Esophagus muscularis mucosa (tissue), 4 donors: ENCODE measurements at regions not wholly inside any gene's neighbourhood (a gene's known extent, or its start where the extent isn't known, plus 50 kb on each side); places are given as distances from the start of the nearest gene placed in this dataset.

Experiments
- DNase-seq: peaks from one replicate; pipeline ENCODE4 v3.0.0-alpha.2; 2017; ENCODE audit errors: extremely low spot score
- H3K27ac ChIP-seq, 4 donors: fragments of 200-600 bp; sonication (generic); replicated peaks in 1 of 4; 1 replicate in 3 of 4; 2 replicates in 1 of 4; pipeline ENCODE4 v1.5.1; 2016 to 2019; ENCODE audit warnings: mild to moderate bottlenecking in 1 of 4
- H3K27me3 ChIP-seq, 4 donors: fragments of 200-600 bp; sonication (generic); one replicate each; pipeline versions ENCODE4 v1.5.1 to v1.6.0; 2016 to 2019
- H3K36me3 ChIP-seq, 4 donors: fragments of 200-600 bp; sonication (generic); one replicate each; pipeline ENCODE4 v1.5.1; 2016 to 2019
- H3K4me1 ChIP-seq, 4 donors: fragments of 200-600 bp; sonication (generic); one replicate each; pipeline ENCODE4 v1.5.1; 2016 to 2019
- H3K4me3 ChIP-seq, 4 donors: fragments of 200-600 bp; sonication (generic); 1 replicate in 2 of 4; 2 replicates in 2 of 4; pipeline ENCODE4 v1.5.1; 2016 to 2019; ENCODE audit warnings: mild to moderate bottlenecking in 4 of 4, moderate library complexity in 1 of 4
- H3K9me3 ChIP-seq, 4 donors: fragments of 200-600 bp; sonication (generic); 1 replicate in 3 of 4; 2 replicates in 1 of 4; pipeline ENCODE4 v1.5.1; 2016 to 2019
- CTCF ChIP-seq, 3 experiments: fragments of 200-600 bp in 2 of 3; fragments of 450-650 bp in 1 of 3; sonication (generic) in 2 of 3; IDR thresholded peaks; one replicate each; pipeline ENCODE4 v1.5.1; 2017 to 2019; ENCODE audit warnings: antibody characterized with exemption in 3 of 3, mild to moderate bottlenecking in 2 of 3, moderate library complexity in 1 of 3
- EP300 ChIP-seq: sonication (generic); formaldehyde crosslinking; IDR thresholded peaks from one replicate; pipeline ENCODE4 v1.6.1; 2017; ENCODE audit warnings: antibody characterized with exemption
- POLR2A ChIP-seq: fragments of 450-650 bp; IDR thresholded peaks from one replicate; pipeline ENCODE4 v1.6.1; 2017; ENCODE audit warnings: antibody characterized with exemption, moderate library complexity, mild to moderate bottlenecking, low read depth
- POLR2AphosphoS5 ChIP-seq, 2 donors: sonication (generic); formaldehyde crosslinking; IDR thresholded peaks; one replicate each; pipeline ENCODE4 v1.6.1; 2017; ENCODE audit warnings: antibody characterized with exemption in 2 of 2
- WGBS: methylation state at CpG from one replicate; pipeline ENCODE4 v1.1.5; 2018; 5-methylcytosine and 5-hydroxymethylcytosine counted together
- intact Hi-C: fragments of 100-400 bp; cut with DNase I; formaldehyde crosslinking; loops from one replicate; pipeline ENCODE4 v1.15.1; 2023

- H3K4me3 ChIP-seq, result no peak overlapping the region
- TF ChIP-seq POLR2A, result no peak
- TF ChIP-seq EP300, result no peak
- no peak for TF ChIP-seq POLR2AphosphoS5 (IDR thresholded peaks at IDR 0.05)
- TF ChIP-seq CTCF (IDR thresholded peaks at IDR 0.05), result no peak
- DNase-seq, result peak; percentile 39
- intact Hi-C loops, result no loop called here
- no peaks in the 10 kb centered on the region for H3K36me3 ChIP-seq
- peaks cover 0 to 4% (median 0%) of the 10 kb centered on the region in 4 donors for H3K4me1 ChIP-seq
- 86% methylated on average over 1 of the region's 1 CpG for WGBS
- H3K27me3 ChIP-seq, result no peaks in the 10 kb centered on the region
- no peak overlapping the region for H3K27ac ChIP-seq
- no peaks in the 10 kb centered on the region for H3K9me3 ChIP-seq
Observed at GRCh38 chr15:93217343-93217742, 128.3 kb upstream of the RGMA start.

DNA sequence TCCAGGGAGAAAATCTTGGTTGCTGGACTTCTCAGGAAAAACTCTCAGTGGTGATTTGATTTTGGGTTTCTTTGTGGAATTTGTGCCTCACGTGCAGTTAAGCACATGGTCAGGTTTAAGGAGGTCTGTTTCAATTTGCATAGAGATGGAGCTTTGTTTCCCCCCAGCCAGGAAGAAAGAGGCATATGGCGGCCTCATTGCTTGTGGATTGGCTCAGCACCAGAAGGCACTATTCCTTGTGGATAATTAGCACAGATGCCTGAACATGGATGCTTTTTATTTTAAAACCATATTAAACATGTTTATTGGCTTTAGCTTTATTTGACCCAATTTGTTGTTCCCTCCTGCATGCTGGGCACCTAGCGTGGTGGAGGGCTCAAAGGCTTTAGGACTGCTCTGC lies 125.1 kb upstream of the RGMA start:
- Histone ChIP-seq H3K36me3 (no peaks in the 10 kb centered on the region), H3K27ac (no peak overlapping the region), H3K9me3 (no peaks in the 10 kb centered on the region), H3K4me1 (peaks cover 0 to 4% (median 0%) of the 10 kb centered on the region in 4 donors), H3K27me3 (no peaks in the 10 kb centered on the region), H3K4me3 (no peak overlapping the region)
- WGBS, result 81% methylated on average over 3 of the region's 3 CpGs
- TF ChIP-seq EP300, result no peak
- no peak for TF ChIP-seq POLR2A
- TF ChIP-seq POLR2AphosphoS5 (IDR thresholded peaks at IDR 0.05), result no peak
- TF ChIP-seq CTCF (IDR thresholded peaks at IDR 0.05), result no peak
- peak; percentile 45 for DNase-seq
- intact Hi-C loops, result no loop called here

- H3K36me3 ChIP-seq, result no peaks in the 10 kb centered on the region
- H3K4me3 ChIP-seq, result no peak overlapping the region
- intact Hi-C loops, result no loop called here
- no peak for DNase-seq
- TF ChIP-seq POLR2A (no peak), CTCF (IDR thresholded peaks at IDR 0.05) (no peak), POLR2AphosphoS5 (IDR thresholded peaks at IDR 0.05) (no peak), EP300 (no peak)
- peaks cover 0 to 4% (median 0%) of the 10 kb centered on the region in 4 donors for H3K4me1 ChIP-seq
- 66% methylated on average over 5 of the region's 5 CpGs for WGBS
- H3K9me3 ChIP-seq, result no peaks in the 10 kb centered on the region
- no peaks in the 10 kb centered on the region for H3K27me3 ChIP-seq
- no peak overlapping the region for H3K27ac ChIP-seq
Observed at GRCh38 chr15:93213281-93213680, 124.3 kb upstream of the RGMA start.

- peaks cover 0 to 4% (median 0%) of the 10 kb centered on the region in 4 donors for H3K4me1 ChIP-seq
- no peaks in the 10 kb centered on the region for H3K36me3 ChIP-seq
- intact Hi-C loops, result no loop called here
- 100% methylated on average over 5 of the region's 5 CpGs for WGBS
- peak; percentile 80 for DNase-seq
- no peak overlapping the region for H3K4me3 ChIP-seq
- H3K27ac ChIP-seq, result no peak overlapping the region
- H3K27me3 ChIP-seq, result no peaks in the 10 kb centered on the region
- H3K9me3 ChIP-seq, result no peaks in the 10 kb centered on the region
- TF ChIP-seq POLR2AphosphoS5 (IDR thresholded peaks at IDR 0.05) (no peak), POLR2A (no peak), EP300 (no peak), CTCF (IDR thresholded peaks at IDR 0.05) (no peak)
Observed at GRCh38 chr15:93212578-93212977, 123.6 kb upstream of the RGMA start.

GRCh38 chr15:93210995-93211394 lies 122.0 kb upstream of the RGMA start:
- TF ChIP-seq POLR2A (no peak), CTCF (IDR thresholded peaks at IDR 0.05) (no peak), POLR2AphosphoS5 (IDR thresholded peaks at IDR 0.05) (no peak), EP300 (no peak)
- Histone ChIP-seq H3K4me1 (peaks cover 0 to 4% (median 0%) of the 10 kb centered on the region in 4 donors), H3K27me3 (no peaks in the 10 kb centered on the region), H3K27ac (no peak overlapping the region), H3K36me3 (no peaks in the 10 kb centered on the region), H3K9me3 (no peaks in the 10 kb centered on the region), H3K4me3 (no peak overlapping the region)
- peak; percentile 53 for DNase-seq
- intact Hi-C loops, result no loop called here
- WGBS, result 88% methylated on average over 5 of the region's 5 CpGs
